H1 (cell line): ENCODE measurements at regions not wholly inside any gene's neighbourhood (a gene's known extent, or its start where the extent isn't known, plus 50 kb on each side); places are given as distances from the start of the nearest gene placed in this dataset.

Experiments used
- BACH1 ChIP-seq: IDR thresholded peaks from 2 replicates; pipeline ENCODE4 v1.6.1; 2012; ENCODE audit warnings: low read length, improper control_type of control experiment
- BCL11A ChIP-seq, 2 experiments: IDR thresholded peaks; one replicate each; pipeline ENCODE4 v1.6.1; 2011; ENCODE audit warnings: low read depth in 2 of 2, low read length in 2 of 2, mild to moderate bottlenecking in 2 of 2
- CREB1 ChIP-seq: IDR thresholded peaks from 2 replicates; pipeline ENCODE4 v1.6.1; 2012; ENCODE audit warnings: inconsistent platforms
- CTCF ChIP-seq, 3 experiments: IDR thresholded peaks; 1 replicate in 2 of 3; 2 replicates in 1 of 3; pipeline versions ENCODE4 v1.5.1 to v1.6.1; 2011; ENCODE audit warnings: low read length in 3 of 3, mild to moderate bottlenecking in 3 of 3, inconsistent platforms in 2 of 3, low read depth in 1 of 3, moderate library complexity in 1 of 3; ENCODE audit not compliant: insufficient read depth in 1 of 3; ENCODE audit errors: control extremely low read depth in 1 of 3
- GTF2F1 ChIP-seq: IDR thresholded peaks from 2 replicates; pipeline ENCODE4 v1.6.1; 2012; ENCODE audit warnings: low read depth, low read length, improper control_type of control experiment, borderline replicate concordance
- HDAC2 ChIP-seq, 2 experiments: fragments of 300-600 bp in 1 of 2; sonication (generic) in 1 of 2; IDR thresholded peaks; 2 replicates each; pipeline ENCODE4 v1.6.1; 2011 to 2012; ENCODE audit warnings: low read depth in 2 of 2, low read length in 2 of 2, mild to moderate bottlenecking in 2 of 2, moderate library complexity in 2 of 2, borderline replicate concordance in 1 of 2, inconsistent platforms in 1 of 2
- KDM1A ChIP-seq: fragments of 200-600, 300-600 bp; sonication (generic); IDR thresholded peaks from 2 replicates; pipeline ENCODE4 v1.7.1; 2016; ENCODE audit warnings: mild to moderate bottlenecking, low read length, borderline replicate concordance
- MAFK ChIP-seq: IDR thresholded peaks from 2 replicates; pipeline ENCODE4 v1.6.1; 2012; ENCODE audit warnings: low read depth, mild to moderate bottlenecking, improper control_type of control experiment, low read length
- MAX ChIP-seq: IDR thresholded peaks from 2 replicates; pipeline ENCODE4 v1.6.1; 2012; ENCODE audit warnings: inconsistent platforms
- NANOG ChIP-seq: IDR thresholded peaks from 2 replicates; pipeline ENCODE4 v1.6.1; 2011; ENCODE audit warnings: low read length, low read depth, mild to moderate bottlenecking, inconsistent platforms; ENCODE audit not compliant: insufficient read depth, poor library complexity, severe bottlenecking
- POLR2A ChIP-seq, 2 experiments: IDR thresholded peaks; 1 replicate in 1 of 2; 2 replicates in 1 of 2; pipeline ENCODE4 v1.6.1; 2011; ENCODE audit warnings: low read depth in 2 of 2, low read length in 2 of 2, mild to moderate bottlenecking in 2 of 2; ENCODE audit errors: control extremely low read depth in 1 of 2
- RFX5 ChIP-seq: IDR thresholded peaks from 2 replicates; pipeline ENCODE4 v1.6.1; 2011; ENCODE audit warnings: low read depth, low read length, improper control_type of control experiment, borderline replicate concordance
- RNF2 ChIP-seq: fragments of 200-900, 300-1000 bp; sonication (generic); IDR thresholded peaks from 2 replicates; pipeline ENCODE4 v1.7.1; 2016; ENCODE audit warnings: borderline replicate concordance, low read depth, mild to moderate bottlenecking, antibody characterized with exemption, low read length; ENCODE audit not compliant: poor library complexity, severe bottlenecking; ENCODE audit errors: missing control alignments
- SAP30 ChIP-seq: fragments of 300-600 bp; sonication (generic); IDR thresholded peaks from 2 replicates; pipeline ENCODE4 v1.7.1; 2012; ENCODE audit warnings: low read length, moderate library complexity, mild to moderate bottlenecking, inconsistent platforms; ENCODE audit not compliant: insufficient read depth, insufficient replicate concordance
- SIN3A ChIP-seq, 2 experiments: IDR thresholded peaks in 1 of 2; conservative IDR thresholded peaks in 1 of 2; 2 replicates each; pipeline ENCODE4 v1.6.1; 2011 to 2012; ENCODE audit warnings: low read length in 2 of 2, improper control_type of control experiment in 1 of 2, low read depth in 1 of 2, mild to moderate bottlenecking in 1 of 2
- SIX5 ChIP-seq: IDR thresholded peaks from 2 replicates; pipeline ENCODE4 v1.6.1; 2011; ENCODE audit warnings: mild to moderate bottlenecking, low read depth, low read length
- TAF1 ChIP-seq: IDR thresholded peaks from 2 replicates; pipeline ENCODE4 v1.6.1; 2011; ENCODE audit warnings: mild to moderate bottlenecking, low read depth, low read length
- TBP ChIP-seq: IDR thresholded peaks from 2 replicates; pipeline ENCODE4 v1.6.1; 2011; ENCODE audit warnings: low read depth, low read length, improper control_type of control experiment
- TEAD4 ChIP-seq: IDR thresholded peaks from 2 replicates; pipeline ENCODE4 v1.6.1; 2012; ENCODE audit warnings: low read depth, low read length, inconsistent platforms, mixed read lengths
- YY1 ChIP-seq: IDR thresholded peaks from 2 replicates; pipeline ENCODE4 v1.6.1; 2011; ENCODE audit warnings: low read depth, mild to moderate bottlenecking, low read length

DNA sequence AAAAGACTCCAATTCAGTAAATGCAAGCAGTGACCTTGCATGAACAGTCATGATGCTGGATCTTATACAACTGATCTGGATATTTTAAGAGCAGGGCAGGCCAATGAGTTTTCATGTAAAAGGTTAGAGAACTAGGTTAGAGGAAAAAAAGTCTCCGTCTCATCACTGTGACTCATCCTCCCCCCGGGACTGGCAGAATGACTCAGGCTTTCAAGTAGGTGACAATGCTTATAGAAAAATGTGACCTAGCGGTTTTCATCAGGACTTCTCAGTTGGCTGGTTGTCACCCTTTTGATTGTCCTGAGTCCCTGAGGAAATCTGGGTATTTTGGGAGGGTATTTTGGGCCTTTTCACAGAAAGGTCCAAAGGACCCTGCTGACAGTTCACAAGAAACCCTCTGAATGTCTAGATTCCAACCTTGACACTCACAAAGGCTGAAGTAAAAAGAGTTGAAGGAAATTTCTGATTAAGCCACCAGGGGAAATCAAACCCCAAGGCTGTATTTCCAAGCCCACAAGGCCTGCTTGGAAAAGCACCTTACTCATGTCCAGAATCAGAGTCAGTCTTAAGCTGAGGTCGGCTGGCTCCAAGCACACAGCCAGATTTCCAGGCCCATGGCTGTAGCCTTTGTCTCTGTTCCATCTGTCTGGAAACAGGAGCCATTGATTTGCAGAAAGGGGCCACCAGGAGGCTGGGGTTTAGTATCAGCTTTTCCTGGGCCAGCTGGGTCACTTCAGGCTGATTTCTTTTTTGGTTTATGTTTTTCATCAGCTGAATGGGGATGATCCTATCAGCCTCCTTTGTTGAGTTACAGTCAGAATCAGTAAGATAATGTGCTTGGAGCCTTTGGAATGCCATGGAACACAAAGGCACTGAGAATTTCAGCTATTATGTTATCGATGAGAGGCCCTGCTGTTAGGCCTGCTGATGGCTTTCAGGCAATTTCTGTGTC is 226.4 kb upstream of the HABP2 start (continued):
- peak in 1 of 3 experiments; percentile 38; a peak in 1 of 4 replicates for TF ChIP-seq CTCF (IDR thresholded peaks at IDR 0.05; ENCODE audit: control extremely low read depth in 1 of 3, insufficient read depth in 1 of 3, low read depth in 1 of 3, low read length in 3 of 3)
- peak; percentile 69; the same call in 1 of the 2 replicates for TF ChIP-seq MAFK
- TF ChIP-seq HDAC2 (IDR thresholded peaks at IDR 0.05; ENCODE audit: borderline replicate concordance in 1 of 2, low read depth in 2 of 2, low read length in 2 of 2) = 0 out of 4 replicates have a peak, but pooled peaks of 1 of the 2 experiments have one; percentile 29
- no peak for TF ChIP-seq RFX5
- peak; percentile 89 for TF ChIP-seq BACH1
- TF ChIP-seq BCL11A (IDR thresholded peaks at IDR 0.05; ENCODE audit: low read depth in 2 of 2, low read length in 2 of 2) = no peak
- TF ChIP-seq TEAD4 = no peak
- TF ChIP-seq KDM1A = no peak
- no peak for TF ChIP-seq NANOG
- TF ChIP-seq SAP30 = no peak
- TF ChIP-seq POLR2A (IDR thresholded peaks at IDR 0.05; ENCODE audit: control extremely low read depth in 1 of 2, low read depth in 2 of 2, low read length in 2 of 2) = no peak
- no peak for TF ChIP-seq SIX5
- TF ChIP-seq MAX = no peak
- TF ChIP-seq GTF2F1 = no peak
- TF ChIP-seq TAF1 = no peak
- no peak for TF ChIP-seq TBP
- TF ChIP-seq SIN3A (conservative IDR thresholded peaks at IDR 0.05 in 1 of 2, IDR thresholded peaks at IDR 0.05 in 1 of 2; ENCODE audit: low read depth in 1 of 2, low read length in 2 of 2) = no peak
- no peak for TF ChIP-seq RNF2
- TF ChIP-seq YY1 = 0 out of 2 replicates have a peak, but pooled peaks have one; percentile 42
- no peak for TF ChIP-seq CREB1
